WI38 (cell line): ENCODE measurements at regions not wholly inside any gene's neighbourhood (a gene's known extent, or its start where the extent isn't known, plus 50 kb on each side); places are given as distances from the start of the nearest gene placed in this dataset.
"Not testable (repeated sequence)": the region's sequence is repeated elsewhere in the genome, so short reads cannot be mapped to it uniquely, and the experiment has no call there.

Experiments used
- H3K4me3 ChIP-seq: 2 replicates; pipeline ENCODE4 v1.5.1; 2011; ENCODE audit warnings: low read depth, mild to moderate bottlenecking, control low read depth, low read length
- TF ChIP-seq, protein P1 (sequence below): IDR thresholded peaks from 2 replicates; pipeline ENCODE4 v1.5.1; 2012; ENCODE audit warnings: low read depth, mild to moderate bottlenecking, control low read depth, low read length

DNA sequence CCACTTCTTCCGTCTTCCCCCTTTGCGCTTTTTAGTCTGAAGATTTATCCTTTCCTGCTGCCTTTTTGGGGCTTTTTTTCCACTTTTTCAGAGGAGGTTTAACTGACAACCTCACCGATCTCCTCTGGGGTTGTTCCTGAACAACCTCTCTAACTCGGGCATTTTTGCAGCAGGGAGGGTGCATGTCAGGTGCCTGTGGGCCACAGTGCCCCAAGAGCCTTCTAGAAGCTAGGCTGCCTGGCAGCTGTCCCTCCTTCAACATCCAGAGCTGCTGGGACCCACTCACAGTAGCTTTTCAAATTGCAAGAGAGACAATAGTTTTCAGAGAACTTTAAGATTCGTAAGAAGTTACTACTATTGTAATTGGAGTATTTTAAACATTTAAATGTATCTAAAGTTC is 1112.4 kb upstream of the CNTN5 start:
- TF ChIP-seq, protein P1, sequence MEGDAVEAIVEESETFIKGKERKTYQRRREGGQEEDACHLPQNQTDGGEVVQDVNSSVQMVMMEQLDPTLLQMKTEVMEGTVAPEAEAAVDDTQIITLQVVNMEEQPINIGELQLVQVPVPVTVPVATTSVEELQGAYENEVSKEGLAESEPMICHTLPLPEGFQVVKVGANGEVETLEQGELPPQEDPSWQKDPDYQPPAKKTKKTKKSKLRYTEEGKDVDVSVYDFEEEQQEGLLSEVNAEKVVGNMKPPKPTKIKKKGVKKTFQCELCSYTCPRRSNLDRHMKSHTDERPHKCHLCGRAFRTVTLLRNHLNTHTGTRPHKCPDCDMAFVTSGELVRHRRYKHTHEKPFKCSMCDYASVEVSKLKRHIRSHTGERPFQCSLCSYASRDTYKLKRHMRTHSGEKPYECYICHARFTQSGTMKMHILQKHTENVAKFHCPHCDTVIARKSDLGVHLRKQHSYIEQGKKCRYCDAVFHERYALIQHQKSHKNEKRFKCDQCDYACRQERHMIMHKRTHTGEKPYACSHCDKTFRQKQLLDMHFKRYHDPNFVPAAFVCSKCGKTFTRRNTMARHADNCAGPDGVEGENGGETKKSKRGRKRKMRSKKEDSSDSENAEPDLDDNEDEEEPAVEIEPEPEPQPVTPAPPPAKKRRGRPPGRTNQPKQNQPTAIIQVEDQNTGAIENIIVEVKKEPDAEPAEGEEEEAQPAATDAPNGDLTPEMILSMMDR, result no peak
- no peak overlapping the region for H3K4me3 ChIP-seq

DNA sequence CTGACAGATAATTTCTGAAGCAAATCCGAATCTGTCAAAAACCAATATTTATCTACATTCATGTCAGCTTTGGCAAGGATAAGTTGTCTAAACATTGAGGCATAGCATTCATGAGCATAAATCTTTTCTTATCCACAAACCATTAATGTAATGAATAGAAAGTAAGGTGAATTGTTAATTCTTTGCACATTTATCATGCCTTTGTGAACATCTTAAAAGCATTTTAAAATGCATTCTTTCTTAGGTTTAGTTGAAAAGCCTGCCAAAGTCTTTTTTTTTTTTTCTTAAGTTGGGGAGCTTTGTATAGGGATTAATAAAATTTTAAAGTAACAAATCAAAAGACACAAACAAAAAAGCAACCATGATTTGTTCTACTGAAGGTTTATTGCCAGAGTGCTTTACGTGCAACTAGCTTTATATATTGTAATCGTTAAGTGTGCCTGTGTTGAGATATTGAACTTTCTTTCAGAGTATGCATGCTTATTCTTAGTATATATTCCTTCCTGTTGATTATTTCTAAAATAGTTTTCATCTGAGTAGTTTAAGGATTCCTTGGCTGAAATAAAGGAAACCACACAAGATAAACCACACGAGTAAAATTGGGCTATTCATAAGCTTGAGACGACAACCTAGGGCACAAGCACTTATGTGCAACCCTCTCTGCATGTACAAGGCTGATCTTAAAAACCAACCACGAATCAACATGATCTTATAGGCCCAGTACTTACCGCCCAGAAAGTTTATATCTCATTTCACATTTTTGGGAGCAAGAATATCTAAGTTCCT is 1110.9 kb upstream of the CNTN5 start:
- TF ChIP-seq, protein P1, result no peak

GRCh38 chr11:97912629-97913028 is 1108.1 kb upstream of the CNTN5 start:
- TF ChIP-seq, protein P1, result no peak
- H3K4me3 ChIP-seq, result no peak overlapping the region

More for the DNA sequence above, 1110.9 kb upstream of the CNTN5 start:
- no peak overlapping the region; the same call in 1 of the 2 replicates for H3K4me3 ChIP-seq

DNA sequence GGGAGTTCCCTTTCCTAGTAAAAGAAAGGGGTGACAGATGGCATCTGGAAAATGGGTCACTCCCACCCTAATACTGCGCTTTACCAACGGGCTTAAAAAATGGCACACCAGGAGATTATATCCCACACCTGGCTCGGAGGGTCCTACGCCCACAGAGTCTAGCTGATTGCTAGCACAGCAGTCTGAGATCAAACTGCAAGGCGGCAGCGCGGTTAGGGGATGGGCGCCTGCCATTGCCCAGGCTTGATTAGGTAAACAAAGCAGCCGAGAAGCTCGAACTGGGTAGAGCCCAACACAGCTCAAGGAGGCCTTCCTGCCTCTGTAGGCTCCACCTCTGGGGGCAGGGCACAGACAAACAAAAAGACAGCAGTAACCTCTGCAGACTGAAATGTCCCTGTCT is 1097.8 kb upstream of the CNTN5 start:
- H3K4me3 ChIP-seq, result not testable (repeated sequence)

- TF ChIP-seq, protein P1, result no peak
These were observed 1086.1 kb upstream of the CNTN5 start for GRCh38 chr11:97934572-97935208.

DNA sequence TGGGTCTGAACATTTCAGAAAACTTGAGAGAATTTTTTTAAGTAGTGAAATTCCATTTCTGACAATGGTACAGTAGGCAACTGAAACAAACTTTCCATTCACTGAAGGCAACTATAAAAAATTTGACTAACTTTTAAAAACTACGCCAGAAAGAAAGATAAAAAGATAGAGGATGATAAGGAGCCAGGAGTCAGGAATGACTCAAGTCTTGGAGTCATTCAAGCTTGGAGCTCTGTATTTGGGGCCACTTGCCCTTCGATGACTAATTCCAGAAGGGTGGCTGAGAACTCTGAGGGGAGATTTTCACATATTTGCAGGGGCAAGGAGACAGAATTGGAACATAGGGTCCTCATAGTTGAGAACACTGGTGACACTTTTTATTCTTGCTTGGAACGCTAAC is 1083.2 kb upstream of the CNTN5 start:
- H3K4me3 ChIP-seq, result no peak overlapping the region
- TF ChIP-seq, protein P1, result no peak

More at GRCh38 chr11:97934572-97935208, 1086.1 kb upstream of the CNTN5 start:
- no peak overlapping the region for H3K4me3 ChIP-seq

DNA sequence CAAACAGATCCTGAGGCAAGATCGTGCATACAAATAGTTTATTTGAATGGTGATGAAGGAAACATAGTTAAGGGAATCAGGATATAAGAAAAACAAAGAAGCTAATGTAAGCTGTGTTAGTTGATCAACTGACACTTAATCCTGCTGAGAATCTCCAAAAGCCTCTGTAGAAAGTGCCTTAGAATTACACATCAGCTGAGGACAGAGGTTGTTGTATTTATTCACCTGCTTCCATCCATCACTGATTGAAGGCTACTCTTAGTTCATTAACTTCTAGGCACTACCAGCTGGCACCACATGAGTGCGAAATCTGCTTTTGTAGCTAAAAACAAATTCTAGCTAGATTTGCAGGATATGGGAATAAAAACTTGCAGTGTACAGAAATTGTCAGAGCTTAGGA is 1082.0 kb upstream of the CNTN5 start:
- TF ChIP-seq, protein P1, result no peak

More for the DNA sequence above, 1082.0 kb upstream of the CNTN5 start:
- H3K4me3 ChIP-seq, result no peak overlapping the region
